ENCODE measurements at regions not wholly inside any gene's neighbourhood (a gene's known extent, or its start where the extent isn't known, plus 50 kb on each side); places are given as distances from the start of the nearest gene placed in this dataset.

DNA sequence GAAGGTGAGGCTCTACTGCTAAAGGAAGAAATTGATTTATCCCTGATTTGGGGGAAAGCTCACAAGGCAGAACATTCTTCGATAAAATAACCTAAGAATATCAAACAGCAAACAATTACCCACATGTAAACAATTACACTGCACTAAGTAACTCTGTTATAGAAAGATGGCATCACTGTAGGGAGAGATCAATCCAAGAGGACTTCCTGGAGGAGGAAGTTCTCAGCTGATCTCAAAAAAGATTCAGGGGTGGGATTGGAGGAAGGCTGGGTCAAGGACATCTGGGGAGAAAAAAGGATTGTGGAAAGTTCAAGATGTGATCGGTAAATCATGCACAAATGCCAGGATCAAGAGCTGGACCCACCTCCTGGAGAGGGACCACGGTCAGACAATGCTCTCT is 361.0 kb upstream of the SULF2 start:
- H3K4me3 ChIP-seq (ENCODE audit: low read depth, low read length), result no peak overlapping the region
- TF ChIP-seq, protein P1, sequence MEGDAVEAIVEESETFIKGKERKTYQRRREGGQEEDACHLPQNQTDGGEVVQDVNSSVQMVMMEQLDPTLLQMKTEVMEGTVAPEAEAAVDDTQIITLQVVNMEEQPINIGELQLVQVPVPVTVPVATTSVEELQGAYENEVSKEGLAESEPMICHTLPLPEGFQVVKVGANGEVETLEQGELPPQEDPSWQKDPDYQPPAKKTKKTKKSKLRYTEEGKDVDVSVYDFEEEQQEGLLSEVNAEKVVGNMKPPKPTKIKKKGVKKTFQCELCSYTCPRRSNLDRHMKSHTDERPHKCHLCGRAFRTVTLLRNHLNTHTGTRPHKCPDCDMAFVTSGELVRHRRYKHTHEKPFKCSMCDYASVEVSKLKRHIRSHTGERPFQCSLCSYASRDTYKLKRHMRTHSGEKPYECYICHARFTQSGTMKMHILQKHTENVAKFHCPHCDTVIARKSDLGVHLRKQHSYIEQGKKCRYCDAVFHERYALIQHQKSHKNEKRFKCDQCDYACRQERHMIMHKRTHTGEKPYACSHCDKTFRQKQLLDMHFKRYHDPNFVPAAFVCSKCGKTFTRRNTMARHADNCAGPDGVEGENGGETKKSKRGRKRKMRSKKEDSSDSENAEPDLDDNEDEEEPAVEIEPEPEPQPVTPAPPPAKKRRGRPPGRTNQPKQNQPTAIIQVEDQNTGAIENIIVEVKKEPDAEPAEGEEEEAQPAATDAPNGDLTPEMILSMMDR (IDR thresholded peaks at IDR 0.05; ENCODE audit: low read depth, low read length), result no peak
- no peak for TF ChIP-seq MYC (IDR thresholded peaks at IDR 0.05; ENCODE audit: low read depth, low read length)
- TF ChIP-seq, protein P2, sequence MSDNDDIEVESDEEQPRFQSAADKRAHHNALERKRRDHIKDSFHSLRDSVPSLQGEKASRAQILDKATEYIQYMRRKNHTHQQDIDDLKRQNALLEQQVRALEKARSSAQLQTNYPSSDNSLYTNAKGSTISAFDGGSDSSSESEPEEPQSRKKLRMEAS (IDR thresholded peaks at IDR 0.05; ENCODE audit: low read depth, low read length), result no peak
- no peak for DNase-seq (ENCODE audit: low read depth)

DNA sequence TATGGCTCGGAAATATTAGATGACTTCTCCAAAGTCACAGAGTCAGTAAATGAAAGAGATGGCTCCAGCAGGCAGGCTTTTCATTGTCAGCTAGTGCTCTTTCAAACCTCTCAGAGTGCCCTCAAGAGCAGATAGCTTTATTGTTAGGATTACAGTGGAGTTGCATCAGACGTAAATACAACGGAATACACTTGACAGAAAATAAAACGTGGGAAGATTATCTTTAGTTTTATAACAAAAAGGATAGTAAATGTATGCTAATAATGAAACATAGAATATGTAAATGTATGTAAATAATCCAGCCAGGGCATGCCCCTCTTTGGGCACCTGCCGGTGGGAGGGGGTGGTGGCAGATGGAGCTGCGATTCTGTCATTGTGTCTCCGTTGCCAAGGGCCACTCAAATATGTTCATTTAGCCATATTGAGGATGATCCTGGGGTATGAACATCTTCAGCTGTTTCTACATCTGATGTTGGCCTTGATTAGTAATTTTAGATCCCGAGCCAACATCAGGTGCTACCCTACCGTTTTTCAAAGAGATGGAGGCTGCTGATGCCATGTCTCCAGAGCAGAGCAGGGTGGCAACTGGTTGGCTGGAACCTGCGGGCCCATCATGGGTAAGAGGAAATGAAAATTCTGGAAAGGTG is 358.3 kb upstream of the SULF2 start:
- no peak for DNase-seq (ENCODE audit: low read depth)
- no peak overlapping the region for H3K4me3 ChIP-seq (ENCODE audit: low read depth, low read length)
- TF ChIP-seq, protein P2 (IDR thresholded peaks at IDR 0.05; ENCODE audit: low read depth, low read length), result no peak
- TF ChIP-seq MYC (IDR thresholded peaks at IDR 0.05; ENCODE audit: low read depth, low read length) (no peak), POLR2A (IDR thresholded peaks at IDR 0.05; ENCODE audit: extremely low read depth, insufficient read length) (no peak)

GRCh38 chr20:48142516-48142773 is 357.2 kb upstream of the SULF2 start:
- TF ChIP-seq, protein P2 (IDR thresholded peaks at IDR 0.05; ENCODE audit: low read depth, low read length), result no peak
- TF ChIP-seq, protein P1 (IDR thresholded peaks at IDR 0.05; ENCODE audit: low read depth, low read length), result no peak
- TF ChIP-seq MYC (IDR thresholded peaks at IDR 0.05; ENCODE audit: low read depth, low read length), result no peak
- no peak for DNase-seq (ENCODE audit: low read depth)

DNA sequence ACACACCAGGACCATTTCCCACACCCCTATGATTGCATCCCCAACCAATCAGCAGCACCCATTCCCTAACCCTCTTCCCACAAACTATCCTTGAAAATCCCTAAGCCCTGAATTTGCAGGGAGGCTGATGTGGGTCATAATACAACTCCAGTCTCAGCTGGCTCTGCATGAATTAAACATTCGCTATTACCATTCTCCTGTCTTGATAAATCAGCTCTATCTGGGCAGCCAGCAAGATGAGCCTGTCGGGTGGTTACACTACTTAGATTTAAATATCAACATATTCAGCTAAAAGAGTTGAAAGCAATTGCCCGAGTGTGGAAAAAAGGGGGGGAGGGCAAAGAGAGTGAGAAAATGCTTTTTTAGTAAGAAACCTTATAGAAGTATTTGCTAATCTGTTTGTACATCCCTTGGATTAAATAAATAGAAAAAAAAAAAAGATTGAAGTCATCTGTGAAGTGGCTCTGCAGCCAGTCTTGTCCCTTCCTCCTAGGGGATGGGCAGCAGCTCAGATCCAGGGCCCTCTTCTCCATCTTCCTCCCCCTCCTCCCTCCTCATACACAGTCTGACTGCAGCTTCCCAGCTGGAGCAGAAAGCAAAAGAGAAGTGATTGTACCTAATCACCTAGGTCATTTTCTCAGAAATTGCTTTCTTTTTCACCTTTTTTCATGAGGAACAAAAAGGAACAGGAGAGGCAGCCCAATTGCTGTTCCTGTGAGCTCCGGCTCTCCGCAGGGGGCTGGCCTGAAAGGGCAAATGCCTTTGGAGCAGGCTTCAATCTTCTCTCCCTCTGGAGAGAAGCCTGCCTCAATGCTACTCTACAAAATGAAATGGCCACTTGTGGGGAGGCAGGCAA is 356.6 kb upstream of the SULF2 start:
- no peak overlapping the region for H3K4me3 ChIP-seq (ENCODE audit: low read depth, low read length)
- no peak for DNase-seq (ENCODE audit: low read depth)
- TF ChIP-seq POLR2A (IDR thresholded peaks at IDR 0.05; ENCODE audit: extremely low read depth, insufficient read length) (no peak), MYC (IDR thresholded peaks at IDR 0.05; ENCODE audit: low read depth, low read length) (no peak)
- TF ChIP-seq, protein P2 (IDR thresholded peaks at IDR 0.05; ENCODE audit: low read depth, low read length), result no peak

More at GRCh38 chr20:48142516-48142773, 357.2 kb upstream of the SULF2 start:
- H3K4me3 ChIP-seq (ENCODE audit: low read depth, low read length), result no peak overlapping the region

- no peak overlapping the region for H3K4me3 ChIP-seq (ENCODE audit: low read depth, low read length)
- TF ChIP-seq, protein P2 (IDR thresholded peaks at IDR 0.05; ENCODE audit: low read depth, low read length), result no peak
- TF ChIP-seq, protein P1 (IDR thresholded peaks at IDR 0.05; ENCODE audit: low read depth, low read length), result no peak
- no peak for DNase-seq (ENCODE audit: low read depth)
These were observed 354.2 kb upstream of the SULF2 start for GRCh38 chr20:48139262-48140041.

GRCh38 chr20:48132834-48133233 is 347.6 kb upstream of the SULF2 start:
- TF ChIP-seq POLR2A (IDR thresholded peaks at IDR 0.05; ENCODE audit: extremely low read depth, insufficient read length) (no peak), MYC (IDR thresholded peaks at IDR 0.05; ENCODE audit: low read depth, low read length) (no peak)
- TF ChIP-seq, protein P1 (IDR thresholded peaks at IDR 0.05; ENCODE audit: low read depth, low read length), result no peak
- TF ChIP-seq, protein P2 (IDR thresholded peaks at IDR 0.05; ENCODE audit: low read depth, low read length), result no peak
- no peak overlapping the region for H3K4me3 ChIP-seq (ENCODE audit: low read depth, low read length)

More at GRCh38 chr20:48132834-48133233, 347.6 kb upstream of the SULF2 start:
- DNase-seq (ENCODE audit: low read depth), result no peak
